Neural cell (in vitro differentiated cells): ENCODE measurements at regions not wholly inside any gene's neighbourhood (a gene's known extent, or its start where the extent isn't known, plus 50 kb on each side); places are given as distances from the start of the nearest gene placed in this dataset.

Experiments used
- H2AFZ ChIP-seq: fragments of 200-600, 300-800 bp; sonication (generic), shearing (Covaris generic); 2 replicates; pipeline ENCODE4 v1.6.0; 2014; ENCODE audit warnings: low read depth, mild to moderate bottlenecking, antibody characterized with exemption, low read length, moderate library complexity
- H3F3A ChIP-seq: fragments of 200-600 bp; shearing (Covaris generic); 2 replicates; pipeline ENCODE4 v1.6.1; 2016; ENCODE audit warnings: mild to moderate bottlenecking, moderate library complexity, mixed read lengths, antibody characterized with exemption, low read length; ENCODE audit not compliant: insufficient read depth, poor library complexity, severe bottlenecking
- H3K27ac ChIP-seq: fragments of 200-600, 300-800 bp; sonication (generic), shearing (Covaris generic); 2 replicates; pipeline ENCODE4 v1.5.1; 2014; ENCODE audit warnings: mild to moderate bottlenecking, low read length, moderate library complexity
- H3K27me3 ChIP-seq: fragments of 300-800, 200-600 bp; sonication (generic), shearing (Covaris generic); 2 replicates; pipeline ENCODE4 v1.6.0; 2014; ENCODE audit warnings: mild to moderate bottlenecking, low read depth, low read length, moderate library complexity; ENCODE audit not compliant: insufficient read depth
- H3K36me3 ChIP-seq: fragments of 300-800, 200-600 bp; sonication (generic), shearing (Covaris generic); 2 replicates; pipeline ENCODE4 v1.5.1; 2014; ENCODE audit warnings: mild to moderate bottlenecking, antibody characterized with exemption, low read length, moderate library complexity; ENCODE audit not compliant: insufficient read depth
- H3K4me2 ChIP-seq: fragments of 300-800, 200-600 bp; sonication (generic), shearing (Covaris generic); 2 replicates; pipeline ENCODE4 v1.6.0; 2014; ENCODE audit warnings: mild to moderate bottlenecking, low read length
- H3K4me3 ChIP-seq: fragments of 300-800, 200-600 bp; sonication (generic), shearing (Covaris generic); 2 replicates; pipeline ENCODE4 v1.5.1; 2014; ENCODE audit warnings: mild to moderate bottlenecking, low read length, moderate library complexity
- H3K79me2 ChIP-seq: fragments of 200-600 bp; shearing (Covaris generic); replicated peaks from 2 replicates; pipeline ENCODE4 v1.6.0; 2014; ENCODE audit warnings: mild to moderate bottlenecking, low read length, moderate library complexity; ENCODE audit not compliant: insufficient read depth
- H3K9ac ChIP-seq: fragments of 300-800, 200-600 bp; sonication (generic), shearing (Covaris generic); 2 replicates; pipeline ENCODE4 v1.6.1; 2016; ENCODE audit warnings: mild to moderate bottlenecking, low read length, mixed read lengths
- H3K9me2 ChIP-seq: fragments of 200-600 bp; shearing (Covaris generic); 2 replicates; pipeline ENCODE4 v1.6.1; 2016; ENCODE audit warnings: mild to moderate bottlenecking, low read length, mixed read lengths; ENCODE audit not compliant: insufficient read depth
- H3K9me3 ChIP-seq: fragments of 200-600, 300-800 bp; sonication (generic), shearing (Covaris generic); 2 replicates; pipeline ENCODE4 v1.6.1; 2016; ENCODE audit warnings: mild to moderate bottlenecking, mixed run types, low read length, moderate library complexity, mixed read lengths
- H4K20me1 ChIP-seq: fragments of 200-600 bp; shearing (Covaris generic); 2 replicates; pipeline ENCODE4 v1.6.1; 2016; ENCODE audit warnings: mild to moderate bottlenecking, mixed run types; ENCODE audit not compliant: insufficient read depth
- EP300 ChIP-seq: fragments of 450-650 bp; conservative IDR thresholded peaks from 2 replicates; pipeline ENCODE4 v1.6.1; 2014; ENCODE audit warnings: antibody characterized with exemption, mild to moderate bottlenecking, moderate library complexity; ENCODE audit not compliant: poor library complexity, severe bottlenecking
- EZH2 ChIP-seq: fragments of 200-600, 300-800 bp; shearing (Covaris generic), sonication (generic); IDR thresholded peaks from 2 replicates; pipeline ENCODE4 v1.6.1; 2014; ENCODE audit warnings: antibody characterized with exemption, low read length, borderline replicate concordance, mild to moderate bottlenecking; ENCODE audit not compliant: insufficient read depth, poor library complexity, severe bottlenecking
- MXI1 ChIP-seq: fragments of 450-650 bp; conservative IDR thresholded peaks from 2 replicates; pipeline ENCODE4 v1.6.1; 2014; ENCODE audit warnings: antibody characterized with exemption, mild to moderate bottlenecking; ENCODE audit not compliant: poor library complexity, severe bottlenecking
- POLR2AphosphoS5 ChIP-seq: IDR thresholded peaks from 2 replicates; pipeline ENCODE4 v1.6.1; 2012
- RAD21 ChIP-seq: fragments of 450-650 bp; conservative IDR thresholded peaks from 2 replicates; pipeline ENCODE4 v1.6.1; 2014; ENCODE audit warnings: antibody characterized with exemption, mild to moderate bottlenecking, moderate library complexity
- SMC3 ChIP-seq: fragments of 450-650 bp; conservative IDR thresholded peaks from 2 replicates; pipeline ENCODE4 v1.6.1; 2014; ENCODE audit warnings: antibody characterized with exemption, mild to moderate bottlenecking, moderate library complexity; ENCODE audit not compliant: poor library complexity
- TAF1 ChIP-seq: IDR thresholded peaks from 2 replicates; pipeline ENCODE4 v1.6.1; 2012; ENCODE audit warnings: low read depth
- TF ChIP-seq, protein P1 (sequence below): IDR thresholded peaks from 2 replicates; pipeline ENCODE4 v1.6.1; 2012; ENCODE audit warnings: borderline replicate concordance
- TF ChIP-seq, protein P2 (sequence below): fragments of 450-650 bp; IDR thresholded peaks from 2 replicates; pipeline ENCODE4 v1.5.1; 2014; ENCODE audit warnings: antibody characterized with exemption, mild to moderate bottlenecking, moderate library complexity; ENCODE audit not compliant: poor library complexity, severe bottlenecking

DNA sequence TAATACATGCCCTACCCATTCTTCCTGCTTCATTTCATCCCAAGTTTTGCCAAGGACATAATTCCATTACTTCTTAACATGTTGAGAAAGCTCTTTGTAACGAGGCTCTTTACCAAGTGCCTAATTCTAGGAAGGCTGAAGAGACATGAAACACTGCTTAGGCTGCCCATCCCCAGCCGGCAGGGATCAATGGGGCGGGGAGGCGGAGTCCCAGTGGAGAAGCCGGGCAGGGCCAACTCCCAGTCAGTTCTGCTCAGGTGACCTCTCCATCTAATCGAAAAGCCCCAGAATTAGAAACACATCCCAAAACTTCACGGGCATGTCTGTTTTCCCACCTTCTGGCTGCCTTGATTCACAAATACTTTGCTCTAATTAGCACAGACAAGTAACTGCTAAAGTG lies 89.5 kb upstream of the LYZL1 start:
- Histone ChIP-seq H2AFZ (no peak overlapping the region), H3K27me3 (no peaks in the 10 kb centered on the region), H4K20me1 (no peaks in the 10 kb centered on the region), H3K9me3 (no peaks in the 10 kb centered on the region), H3K36me3 (no peaks in the 10 kb centered on the region), H3K9me2 (no peaks in the 10 kb centered on the region), H3F3A (no peaks in the 10 kb centered on the region), H3K79me2 (no peaks in the 10 kb centered on the region), H3K9ac (no peak overlapping the region), H3K4me3 (no peak overlapping the region), H3K27ac (no peak overlapping the region), H3K4me2 (no peak overlapping the region)
- TF ChIP-seq, protein P1, sequence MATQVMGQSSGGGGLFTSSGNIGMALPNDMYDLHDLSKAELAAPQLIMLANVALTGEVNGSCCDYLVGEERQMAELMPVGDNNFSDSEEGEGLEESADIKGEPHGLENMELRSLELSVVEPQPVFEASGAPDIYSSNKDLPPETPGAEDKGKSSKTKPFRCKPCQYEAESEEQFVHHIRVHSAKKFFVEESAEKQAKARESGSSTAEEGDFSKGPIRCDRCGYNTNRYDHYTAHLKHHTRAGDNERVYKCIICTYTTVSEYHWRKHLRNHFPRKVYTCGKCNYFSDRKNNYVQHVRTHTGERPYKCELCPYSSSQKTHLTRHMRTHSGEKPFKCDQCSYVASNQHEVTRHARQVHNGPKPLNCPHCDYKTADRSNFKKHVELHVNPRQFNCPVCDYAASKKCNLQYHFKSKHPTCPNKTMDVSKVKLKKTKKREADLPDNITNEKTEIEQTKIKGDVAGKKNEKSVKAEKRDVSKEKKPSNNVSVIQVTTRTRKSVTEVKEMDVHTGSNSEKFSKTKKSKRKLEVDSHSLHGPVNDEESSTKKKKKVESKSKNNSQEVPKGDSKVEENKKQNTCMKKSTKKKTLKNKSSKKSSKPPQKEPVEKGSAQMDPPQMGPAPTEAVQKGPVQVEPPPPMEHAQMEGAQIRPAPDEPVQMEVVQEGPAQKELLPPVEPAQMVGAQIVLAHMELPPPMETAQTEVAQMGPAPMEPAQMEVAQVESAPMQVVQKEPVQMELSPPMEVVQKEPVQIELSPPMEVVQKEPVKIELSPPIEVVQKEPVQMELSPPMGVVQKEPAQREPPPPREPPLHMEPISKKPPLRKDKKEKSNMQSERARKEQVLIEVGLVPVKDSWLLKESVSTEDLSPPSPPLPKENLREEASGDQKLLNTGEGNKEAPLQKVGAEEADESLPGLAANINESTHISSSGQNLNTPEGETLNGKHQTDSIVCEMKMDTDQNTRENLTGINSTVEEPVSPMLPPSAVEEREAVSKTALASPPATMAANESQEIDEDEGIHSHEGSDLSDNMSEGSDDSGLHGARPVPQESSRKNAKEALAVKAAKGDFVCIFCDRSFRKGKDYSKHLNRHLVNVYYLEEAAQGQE: no peak
- no peak for TF ChIP-seq POLR2AphosphoS5
- TF ChIP-seq TAF1: no peak
- TF ChIP-seq EP300: no peak
- TF ChIP-seq, protein P2, sequence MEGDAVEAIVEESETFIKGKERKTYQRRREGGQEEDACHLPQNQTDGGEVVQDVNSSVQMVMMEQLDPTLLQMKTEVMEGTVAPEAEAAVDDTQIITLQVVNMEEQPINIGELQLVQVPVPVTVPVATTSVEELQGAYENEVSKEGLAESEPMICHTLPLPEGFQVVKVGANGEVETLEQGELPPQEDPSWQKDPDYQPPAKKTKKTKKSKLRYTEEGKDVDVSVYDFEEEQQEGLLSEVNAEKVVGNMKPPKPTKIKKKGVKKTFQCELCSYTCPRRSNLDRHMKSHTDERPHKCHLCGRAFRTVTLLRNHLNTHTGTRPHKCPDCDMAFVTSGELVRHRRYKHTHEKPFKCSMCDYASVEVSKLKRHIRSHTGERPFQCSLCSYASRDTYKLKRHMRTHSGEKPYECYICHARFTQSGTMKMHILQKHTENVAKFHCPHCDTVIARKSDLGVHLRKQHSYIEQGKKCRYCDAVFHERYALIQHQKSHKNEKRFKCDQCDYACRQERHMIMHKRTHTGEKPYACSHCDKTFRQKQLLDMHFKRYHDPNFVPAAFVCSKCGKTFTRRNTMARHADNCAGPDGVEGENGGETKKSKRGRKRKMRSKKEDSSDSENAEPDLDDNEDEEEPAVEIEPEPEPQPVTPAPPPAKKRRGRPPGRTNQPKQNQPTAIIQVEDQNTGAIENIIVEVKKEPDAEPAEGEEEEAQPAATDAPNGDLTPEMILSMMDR: no peak
- no peak for TF ChIP-seq EZH2
- TF ChIP-seq RAD21: no peak
- no peak for TF ChIP-seq SMC3
- no peak for TF ChIP-seq MXI1

DNA sequence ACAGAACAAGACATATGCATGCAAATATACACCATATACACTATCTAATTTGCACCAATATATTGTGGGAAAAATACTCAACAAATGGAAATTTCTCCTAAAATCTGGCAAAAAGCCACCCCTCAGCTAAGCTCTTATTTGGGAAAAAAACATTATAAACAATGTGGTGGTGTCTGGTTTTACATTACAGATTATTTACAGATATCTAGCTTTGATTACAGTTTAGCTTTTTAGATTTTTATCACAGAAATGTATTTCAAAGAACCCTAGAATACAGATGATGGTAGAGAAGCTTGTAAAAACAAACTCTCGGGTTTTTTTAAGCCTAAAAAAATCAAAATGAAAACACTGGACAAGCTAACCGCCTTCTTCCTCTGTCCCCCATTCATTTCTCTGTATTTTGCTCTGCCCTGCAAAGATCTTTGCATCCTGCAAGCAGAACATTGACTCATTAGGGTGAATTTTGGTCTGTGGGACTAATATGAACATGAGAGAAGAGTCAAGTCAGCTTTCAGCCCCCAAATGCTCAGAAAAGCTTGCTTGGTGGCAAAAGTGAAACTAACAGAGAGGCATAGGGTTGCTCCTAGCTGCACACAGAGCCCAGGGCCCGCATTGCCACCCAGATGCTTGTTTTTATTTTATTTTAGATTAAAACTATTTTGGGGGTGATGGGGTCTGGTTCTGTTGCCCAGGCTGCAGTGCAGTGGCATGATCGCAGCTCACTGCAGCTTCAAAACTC lies 88.8 kb upstream of the LYZL1 start:
- no peaks in the 10 kb centered on the region for H3K79me2 ChIP-seq
- no peaks in the 10 kb centered on the region for H3K36me3 ChIP-seq
- no peaks in the 10 kb centered on the region for H3K9me3 ChIP-seq
- no peak overlapping the region for H3K27ac ChIP-seq
- H3K4me3 ChIP-seq: no peak overlapping the region
- H3K9me2 ChIP-seq: no peaks in the 10 kb centered on the region
- H3K27me3 ChIP-seq: no peaks in the 10 kb centered on the region
- no peak overlapping the region for H3K9ac ChIP-seq
- H4K20me1 ChIP-seq: no peaks in the 10 kb centered on the region
- H2AFZ ChIP-seq: no peak overlapping the region
- no peaks in the 10 kb centered on the region for H3F3A ChIP-seq
- TF ChIP-seq RAD21 (no peak), MXI1 (no peak), TAF1 (no peak), EZH2 (no peak), SMC3 (no peak), EP300 (no peak), POLR2AphosphoS5 (no peak)
- TF ChIP-seq, protein P2: no peak
- TF ChIP-seq, protein P1: no peak
- H3K4me2 ChIP-seq: no peak overlapping the region
